Parathyroid adenoma (tissue), 2 donors: ENCODE measurements at regions not wholly inside any gene's neighbourhood (a gene's known extent, or its start where the extent isn't known, plus 50 kb on each side); places are given as distances from the start of the nearest gene placed in this dataset.

Experiments used
- H2AFZ ChIP-seq: fragments of 300-600 bp; sonication (generic); one replicate; pipeline ENCODE4 v1.7.0; 2017; ENCODE audit warnings: antibody characterized with exemption, mild to moderate bottlenecking
- H3K27ac ChIP-seq: fragments of 300-600 bp; sonication (generic); one replicate; pipeline ENCODE4 v1.7.0; 2017
- H3K27me3 ChIP-seq: fragments of 300-600 bp; sonication (generic); one replicate; pipeline ENCODE4 v1.7.0; 2017; ENCODE audit warnings: low read length; ENCODE audit not compliant: control insufficient read depth, insufficient read depth
- H3K36me3 ChIP-seq: fragments of 300-600 bp; sonication (generic); one replicate; pipeline ENCODE4 v1.7.0; 2017; ENCODE audit warnings: low read length; ENCODE audit not compliant: control insufficient read depth, insufficient read depth
- H3K4me1 ChIP-seq: fragments of 300-600 bp; sonication (generic); one replicate; pipeline ENCODE4 v1.7.0; 2017; ENCODE audit warnings: control low read depth
- H3K4me2 ChIP-seq: fragments of 300-600 bp; sonication (generic); one replicate; pipeline ENCODE4 v1.7.0; 2017; ENCODE audit warnings: low read length
- H3K4me3 ChIP-seq: fragments of 300-600 bp; sonication (generic); one replicate; pipeline ENCODE4 v1.7.0; 2017; ENCODE audit warnings: low read depth, low read length
- H3K79me2 ChIP-seq: fragments of 300-600 bp; sonication (generic); one replicate; pipeline ENCODE4 v1.7.0; 2017; ENCODE audit warnings: control low read depth
- H3K9ac ChIP-seq: fragments of 300-600 bp; sonication (generic); one replicate; pipeline ENCODE4 v1.7.0; 2017; ENCODE audit warnings: mild to moderate bottlenecking
- H3K9me3 ChIP-seq: fragments of 300-600 bp; sonication (generic); one replicate; pipeline ENCODE4 v1.7.0; 2017; ENCODE audit warnings: low read length; ENCODE audit not compliant: control insufficient read depth
- CTCF ChIP-seq: fragments of 300-600 bp; sonication (generic); IDR thresholded peaks from one replicate; pipeline ENCODE4 v1.7.0; 2017; ENCODE audit warnings: antibody characterized with exemption, mild to moderate bottlenecking
- donor health status: primary hyperparathyroidism.

DNA sequence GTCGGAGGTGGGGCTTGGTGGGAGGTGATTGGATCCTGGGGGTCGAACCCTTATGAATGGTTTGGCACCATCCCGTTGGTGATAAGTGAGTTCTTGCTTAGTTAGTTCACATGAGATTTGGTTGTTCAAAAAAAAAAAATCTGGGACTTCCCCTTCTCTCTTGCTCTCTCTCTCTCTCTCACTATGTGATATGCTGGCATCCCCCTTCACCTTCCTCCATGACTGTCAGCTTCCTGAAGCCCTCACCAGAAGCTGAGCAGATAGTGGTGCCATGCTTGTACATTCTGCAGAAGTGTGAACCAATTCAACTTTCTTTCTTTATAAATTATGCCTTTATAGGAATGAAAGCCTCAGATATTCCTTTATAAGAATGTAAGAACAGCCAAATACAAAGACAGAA lies 269.7 kb upstream of the APCDD1 start:
- H3K79me2 ChIP-seq = no peaks in the 10 kb centered on the region
- no peak overlapping the region for H3K4me2 ChIP-seq
- no peak overlapping the region for H3K4me3 ChIP-seq
- H3K9me3 ChIP-seq = no peaks in the 10 kb centered on the region
- H3K36me3 ChIP-seq = no peaks in the 10 kb centered on the region
- no peak overlapping the region for H3K27ac ChIP-seq
- H3K27me3 ChIP-seq = no peaks in the 10 kb centered on the region
- H2AFZ ChIP-seq = no peak overlapping the region
- TF ChIP-seq CTCF = no peak
- no peaks in the 10 kb centered on the region for H3K4me1 ChIP-seq
- no peak overlapping the region for H3K9ac ChIP-seq

DNA sequence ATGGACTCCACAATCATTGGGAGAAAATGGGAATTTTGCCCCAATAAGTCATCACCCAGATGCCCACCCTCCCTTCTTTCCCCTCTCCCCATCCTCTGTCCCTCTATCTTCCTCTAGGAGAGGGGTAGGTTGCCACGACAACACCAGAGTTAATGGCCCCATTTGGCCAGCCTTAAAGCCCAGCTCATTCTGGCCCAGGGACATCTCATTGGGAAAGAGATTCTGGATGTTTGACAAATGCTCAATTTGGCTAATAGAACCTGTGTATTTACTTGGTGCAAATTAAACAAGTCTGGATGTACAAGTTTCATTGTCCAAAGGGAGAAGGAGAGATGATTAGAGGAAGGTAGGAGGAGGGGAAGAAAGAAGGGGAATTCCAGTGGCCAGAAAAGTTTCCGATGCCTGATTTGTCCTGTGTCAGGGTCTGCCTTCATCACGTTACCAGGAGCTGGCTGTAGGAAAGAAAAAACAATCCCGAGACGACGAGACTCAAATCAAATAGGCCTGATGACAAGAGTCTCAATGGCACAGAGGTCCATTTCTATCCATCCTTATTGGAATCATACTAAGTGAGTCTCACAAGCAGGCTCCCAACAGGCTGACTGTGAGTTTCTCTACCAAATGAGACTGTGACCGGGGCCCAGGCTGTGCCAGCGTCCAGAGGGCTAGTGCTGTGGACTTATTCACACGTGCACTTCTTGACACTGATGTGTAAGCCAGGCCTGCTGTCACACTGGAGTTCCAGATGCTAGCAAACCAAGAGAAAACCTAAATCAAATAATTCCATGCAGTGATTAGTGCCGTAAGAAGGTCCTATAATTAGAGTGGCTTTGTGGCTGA lies 265.2 kb upstream of the APCDD1 start:
- no peak for TF ChIP-seq CTCF
- Histone ChIP-seq H3K9ac (no peak overlapping the region), H3K9me3 (no peaks in the 10 kb centered on the region), H3K4me1 (no peaks in the 10 kb centered on the region), H3K36me3 (no peaks in the 10 kb centered on the region), H2AFZ (no peak overlapping the region), H3K79me2 (no peaks in the 10 kb centered on the region), H3K4me2 (no peak overlapping the region), H3K4me3 (no peak overlapping the region), H3K27ac (no peak overlapping the region), H3K27me3 (no peaks in the 10 kb centered on the region)

DNA sequence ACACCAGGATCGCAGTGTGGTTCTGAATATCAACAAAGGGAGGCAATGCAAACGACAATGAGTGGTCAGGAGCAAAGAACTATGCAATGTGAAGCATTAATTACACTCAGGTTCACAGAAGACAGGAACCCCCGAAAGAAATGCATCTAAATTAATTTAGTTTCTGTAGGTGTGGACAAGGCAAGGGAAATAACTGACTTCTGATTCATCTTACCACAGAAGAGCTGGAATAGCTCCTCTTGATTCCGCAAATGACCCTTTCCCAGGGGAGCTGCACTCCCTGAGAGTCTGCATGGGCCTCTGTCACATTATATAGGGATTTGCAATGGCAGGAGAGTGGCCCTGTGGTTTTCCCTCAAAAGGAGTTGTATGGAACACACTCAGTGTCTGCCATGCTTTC lies 263.9 kb upstream of the APCDD1 start:
- Histone ChIP-seq H3K9ac (no peak overlapping the region), H3K27me3 (no peaks in the 10 kb centered on the region)
- TF ChIP-seq CTCF = no peak

GRCh38 chr18:10193444-10193843 lies 261.0 kb upstream of the APCDD1 start:
- H3K36me3 ChIP-seq = no peaks in the 10 kb centered on the region
- H3K9ac ChIP-seq = no peak overlapping the region
- no peak overlapping the region for H3K4me2 ChIP-seq
- H3K4me3 ChIP-seq = no peak overlapping the region
- H3K27me3 ChIP-seq = no peaks in the 10 kb centered on the region
- H3K9me3 ChIP-seq = no peaks in the 10 kb centered on the region
- no peaks in the 10 kb centered on the region for H3K4me1 ChIP-seq
- no peaks in the 10 kb centered on the region for H3K79me2 ChIP-seq
- TF ChIP-seq CTCF = no peak
- H3K27ac ChIP-seq = no peak overlapping the region
- no peak overlapping the region for H2AFZ ChIP-seq

More for the DNA sequence above, 263.9 kb upstream of the APCDD1 start:
- Histone ChIP-seq H3K4me2 (no peak overlapping the region), H3K9me3 (no peaks in the 10 kb centered on the region), H3K36me3 (no peaks in the 10 kb centered on the region), H3K4me3 (no peak overlapping the region), H3K27ac (no peak overlapping the region), H3K4me1 (no peaks in the 10 kb centered on the region), H2AFZ (no peak overlapping the region), H3K79me2 (no peaks in the 10 kb centered on the region)

DNA sequence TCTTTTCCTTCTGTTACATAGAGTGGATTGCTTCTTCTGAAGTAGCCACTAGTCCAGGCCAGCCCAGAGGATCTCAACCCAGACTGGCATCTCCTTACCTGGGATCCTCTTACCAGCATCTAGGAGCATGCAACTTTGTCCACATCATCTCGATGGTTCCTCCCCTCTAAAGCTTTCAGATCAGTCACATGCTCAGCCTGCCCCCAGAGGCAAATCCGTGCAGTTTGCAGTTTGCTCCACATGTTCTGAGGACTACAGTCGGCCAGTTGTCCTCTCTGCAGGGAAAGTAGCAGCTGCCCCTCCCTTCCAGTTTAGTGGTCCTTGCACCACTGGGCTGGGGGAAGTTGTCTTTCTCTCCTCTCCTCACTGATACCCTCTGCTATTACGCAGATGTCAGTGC lies 259.8 kb upstream of the APCDD1 start:
- no peak overlapping the region for H3K9ac ChIP-seq
- H3K27me3 ChIP-seq = no peaks in the 10 kb centered on the region
- H3K79me2 ChIP-seq = no peaks in the 10 kb centered on the region
- no peak overlapping the region for H3K4me3 ChIP-seq
- TF ChIP-seq CTCF = no peak
- no peaks in the 10 kb centered on the region for H3K36me3 ChIP-seq
- H3K9me3 ChIP-seq = no peaks in the 10 kb centered on the region
- no peak overlapping the region for H3K4me2 ChIP-seq
- H3K27ac ChIP-seq = no peak overlapping the region
- H3K4me1 ChIP-seq = no peaks in the 10 kb centered on the region
- no peak overlapping the region for H2AFZ ChIP-seq
